Activated B cell treated with CpG ODN at 0.5 μM for 24 hours (primary cell): ENCODE measurements at regions not wholly inside any gene's neighbourhood (a gene's known extent, or its start where the extent isn't known, plus 50 kb on each side); places are given as distances from the start of the nearest gene placed in this dataset.
"Not testable (repeated sequence)": the region's sequence is repeated elsewhere in the genome, so short reads cannot be mapped to it uniquely, and the experiment has no call there.

Experiments used
- ATAC-seq: fragments of 200-7000 bp; cut with Tn5 transposase; one replicate; pipeline ENCODE4 v1.10.0; 2021; ENCODE audit warnings: low read depth, mild to moderate bottlenecking, moderate library complexity
- CTCF ChIA-PET: fragments of 350-600 bp; sonication (Branson Sonifier 250); formaldehyde crosslinking; loops from one replicate; lab custom pipeline; 2021; ENCODE audit warnings: antibody characterized with exemption; lab: Charles Lee
- POLR2A ChIA-PET: fragments of 350-600 bp; sonication (Branson Sonifier 250); formaldehyde crosslinking; loops from one replicate; lab custom pipeline; 2021; ENCODE audit warnings: antibody characterized with exemption; lab: Charles Lee
- DNase-seq: peaks from one replicate; pipeline ENCODE4 v3.0.0; 2022
- H3K27ac Mint-ChIP-seq: one replicate; pipeline ENCODE4 v1.8.0; 2020; ENCODE audit warnings: mixed read lengths
- H3K27me3 Mint-ChIP-seq: one replicate; pipeline ENCODE4 v1.8.0; 2021; ENCODE audit warnings: mixed read lengths
- H3K36me3 Mint-ChIP-seq: one replicate; pipeline ENCODE4 v1.8.0; 2021; ENCODE audit warnings: low read depth, mixed read lengths
- H3K4me1 Mint-ChIP-seq: one replicate; pipeline ENCODE4 v1.8.0; 2021; ENCODE audit warnings: mixed read lengths
- H3K4me3 Mint-ChIP-seq: one replicate; pipeline ENCODE4 v1.8.0; 2020; ENCODE audit warnings: mild to moderate bottlenecking, mixed read lengths
- H3K9me3 Mint-ChIP-seq: one replicate; pipeline ENCODE4 v1.8.0; 2020; ENCODE audit warnings: mixed read lengths
- CTCF ChIP-seq: fragments of 200-600 bp; IDR thresholded peaks from one replicate; pipeline ENCODE4 v1.8.0; 2022; ENCODE audit warnings: antibody characterized with exemption, mild to moderate bottlenecking
- intact Hi-C: fragments of 100-400 bp; cut with micrococcal nuclease; formaldehyde crosslinking; loops from one replicate; pipeline ENCODE4 v1.15.1; 2024

- no peak overlapping the region for H3K27ac Mint-ChIP-seq
- no peaks in the 10 kb centered on the region for H3K9me3 Mint-ChIP-seq
- ATAC-seq (no peak), DNase-seq (no peak)
- peaks cover 7% of the 10 kb centered on the region for H3K27me3 Mint-ChIP-seq
- intact Hi-C loops: no loop called here
- ChIA-PET CTCF (no interaction called here), POLR2A (no interaction called here)
- H3K36me3 Mint-ChIP-seq: no peaks in the 10 kb centered on the region
- no peak for TF ChIP-seq CTCF
- no peak overlapping the region for H3K4me3 Mint-ChIP-seq
- no peaks in the 10 kb centered on the region for H3K4me1 Mint-ChIP-seq
Measured at GRCh38 chr11:82527081-82527584, 206.5 kb downstream of the FAM181B start.

- no peak for TF ChIP-seq CTCF
- Mint-ChIP-seq H3K4me1 (no peaks in the 10 kb centered on the region), H3K4me3 (no peak overlapping the region), H3K9me3 (no peaks in the 10 kb centered on the region), H3K27me3 (peaks cover 5% of the 10 kb centered on the region), H3K27ac (no peak overlapping the region), H3K36me3 (no peaks in the 10 kb centered on the region)
- intact Hi-C loops: no loop called here
- CTCF ChIA-PET: no interaction called here
- ATAC-seq (no peak), DNase-seq (no peak)
- POLR2A ChIA-PET: no interaction called here
Measured at GRCh38 chr11:82523141-82523540, 210.5 kb downstream of the FAM181B start.

GRCh38 chr11:82521427-82521826 is 212.2 kb downstream of the FAM181B start:
- intact Hi-C loops: no loop called here
- H3K27me3 Mint-ChIP-seq: peaks cover 5% of the 10 kb centered on the region
- DNase-seq: no peak
- CTCF ChIA-PET: no interaction called here
- ATAC-seq: no peak
- H3K4me1 Mint-ChIP-seq: no peaks in the 10 kb centered on the region
- H3K27ac Mint-ChIP-seq: no peak overlapping the region
- H3K36me3 Mint-ChIP-seq: no peaks in the 10 kb centered on the region
- no peak for TF ChIP-seq CTCF
- H3K9me3 Mint-ChIP-seq: no peaks in the 10 kb centered on the region
- no peak overlapping the region for H3K4me3 Mint-ChIP-seq
- POLR2A ChIA-PET: no interaction called here

GRCh38 chr11:82507288-82507687 is 226.4 kb downstream of the FAM181B start:
- no peaks in the 10 kb centered on the region for H3K9me3 Mint-ChIP-seq
- POLR2A ChIA-PET: no interaction called here
- DNase-seq (no peak), ATAC-seq (no peak)
- no peaks in the 10 kb centered on the region for H3K36me3 Mint-ChIP-seq
- H3K27ac Mint-ChIP-seq: no peak overlapping the region
- no peak for TF ChIP-seq CTCF
- CTCF ChIA-PET: no interaction called here
- peaks cover 2% of the 10 kb centered on the region for H3K27me3 Mint-ChIP-seq
- no peak overlapping the region for H3K4me3 Mint-ChIP-seq
- intact Hi-C loops: no loop called here
- H3K4me1 Mint-ChIP-seq: no peaks in the 10 kb centered on the region

- no peak for ATAC-seq
- POLR2A ChIA-PET: no interaction called here
- H3K9me3 Mint-ChIP-seq: no peaks in the 10 kb centered on the region
Measured at GRCh38 chr11:82505379-82505778, 228.3 kb downstream of the FAM181B start.

GRCh38 chr11:82501174-82501573 is 232.5 kb downstream of the FAM181B start:
- ATAC-seq, H3K4me1 Mint-ChIP-seq, H3K4me3 Mint-ChIP-seq, CTCF ChIA-PET, H3K27ac Mint-ChIP-seq, H3K27me3 Mint-ChIP-seq, POLR2A ChIA-PET, H3K9me3 Mint-ChIP-seq, H3K36me3 Mint-ChIP-seq, intact Hi-C loops, DNase-seq: not testable (repeated sequence)

More at GRCh38 chr11:82505379-82505778, 228.3 kb downstream of the FAM181B start:
- CTCF ChIA-PET: no interaction called here
- H3K36me3 Mint-ChIP-seq: no peaks in the 10 kb centered on the region
- no peaks in the 10 kb centered on the region for H3K4me1 Mint-ChIP-seq
- H3K27ac Mint-ChIP-seq: no peak overlapping the region
- no peak overlapping the region for H3K4me3 Mint-ChIP-seq
- DNase-seq: no peak
- peaks cover 2% of the 10 kb centered on the region for H3K27me3 Mint-ChIP-seq
- intact Hi-C loops: no loop called here
- no peak for TF ChIP-seq CTCF
